ENCODE measurements at regions not wholly inside any gene's neighbourhood (a gene's known extent, or its start where the extent isn't known, plus 50 kb on each side); places are given as distances from the start of the nearest gene placed in this dataset.
"Not testable (repeated sequence)": the region's sequence is repeated elsewhere in the genome, so short reads cannot be mapped to it uniquely, and the experiment has no call there.

GRCh38 chr5:39755986-39756385 lies 331.2 kb upstream of the DAB2 start:
- no peak for DNase-seq (ENCODE audit: low read depth in 2 of 2)

DNA sequence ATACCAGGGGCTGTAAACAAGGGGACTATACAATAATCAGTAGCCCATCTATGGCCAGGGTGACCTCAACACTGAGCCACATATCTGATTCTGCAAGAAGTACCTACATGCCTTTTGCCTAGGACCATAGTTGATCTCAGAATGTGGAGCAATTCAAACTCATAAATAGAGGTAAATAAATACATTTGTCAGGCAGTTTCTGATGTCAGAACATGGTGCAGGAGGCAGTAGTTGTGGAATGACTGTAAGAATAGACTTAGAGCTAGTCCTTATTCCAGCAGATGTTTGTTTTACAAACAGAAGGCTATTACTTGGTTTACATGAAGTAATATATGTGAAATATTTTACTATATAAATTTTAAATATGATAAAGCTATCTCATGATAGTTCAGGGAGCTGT lies 330.7 kb upstream of the DAB2 start:
- no peak for DNase-seq (ENCODE audit: low read depth in 2 of 2)

DNA sequence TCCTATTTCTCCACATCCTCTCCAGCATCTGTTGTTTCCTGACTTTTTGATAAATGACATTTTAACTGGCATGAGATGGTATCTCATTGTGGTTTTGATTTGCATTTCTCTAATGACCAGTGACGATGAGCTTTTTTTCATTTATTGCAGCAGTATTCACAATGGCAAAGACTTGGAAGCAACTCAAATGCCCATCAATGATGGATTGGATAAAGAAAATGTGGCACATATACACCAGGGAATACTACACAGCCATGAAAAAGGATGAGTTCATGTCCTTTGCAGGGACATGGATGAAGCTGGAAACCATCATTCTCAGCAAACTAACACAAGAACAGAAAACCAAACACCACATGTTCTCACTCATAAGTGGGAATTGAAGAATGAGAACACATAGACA lies 329.0 kb upstream of the DAB2 start:
- not testable (repeated sequence) for DNase-seq (ENCODE audit: low read depth in 2 of 2)

- no peak for DNase-seq (ENCODE audit: low read depth in 2 of 2)
These were observed 325.9 kb upstream of the DAB2 start for GRCh38 chr5:39750661-39751060.

GRCh38 chr5:39742916-39743315 lies 318.1 kb upstream of the DAB2 start:
- DNase-seq (ENCODE audit: low read depth in 2 of 2): no peak

- DNase-seq (ENCODE audit: low read depth in 2 of 2): no peak
These were observed 315.6 kb upstream of the DAB2 start for GRCh38 chr5:39740404-39740803.

DNA sequence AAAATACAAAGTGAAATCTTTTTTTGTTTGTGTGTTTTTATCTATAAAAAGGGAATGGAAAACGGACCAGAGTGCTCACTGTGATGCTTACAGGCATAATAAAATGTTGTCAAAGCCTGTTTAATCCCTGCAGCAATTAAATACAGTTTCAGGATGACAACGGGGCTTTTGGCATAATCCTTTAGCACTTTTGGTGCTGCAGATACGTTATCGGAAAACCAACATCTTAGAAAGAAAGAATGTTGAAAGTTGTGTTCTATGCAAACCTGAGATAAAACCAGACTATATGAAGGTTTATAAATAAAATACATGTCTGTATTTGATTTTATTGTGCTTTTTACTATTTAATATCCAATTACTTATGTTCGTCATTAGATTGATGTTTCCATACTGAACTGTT lies 307.4 kb upstream of the DAB2 start:
- no peak for DNase-seq (ENCODE audit: low read depth in 2 of 2)

GRCh38 chr5:39730699-39731098 lies 305.9 kb upstream of the DAB2 start:
- no peak for DNase-seq (ENCODE audit: low read depth in 2 of 2)

GRCh38 chr5:39730006-39730405 lies 305.2 kb upstream of the DAB2 start:
- no peak for DNase-seq (ENCODE audit: low read depth in 2 of 2)

DNA sequence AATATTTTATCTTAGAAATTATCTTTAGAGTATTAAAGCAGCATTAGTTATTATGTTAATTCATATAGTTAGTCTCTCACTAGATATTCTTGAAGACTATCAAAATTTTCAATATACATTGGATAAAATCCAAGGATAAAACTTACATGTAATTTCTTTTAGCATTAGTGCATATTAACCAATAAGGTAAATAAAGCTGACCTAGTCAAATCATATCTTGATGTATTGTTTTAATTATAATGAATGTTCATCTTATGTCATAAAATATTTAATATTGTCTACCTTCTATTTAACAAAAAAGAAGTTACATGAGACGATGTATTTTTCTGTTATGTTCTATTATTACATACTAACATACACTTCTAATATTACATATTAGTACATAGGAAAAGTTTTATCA lies 301.7 kb upstream of the DAB2 start:
- no peak for DNase-seq (ENCODE audit: low read depth in 2 of 2)

- DNase-seq (ENCODE audit: low read depth in 2 of 2): no peak
These were observed 296.6 kb upstream of the DAB2 start for GRCh38 chr5:39721394-39721793.

DNA sequence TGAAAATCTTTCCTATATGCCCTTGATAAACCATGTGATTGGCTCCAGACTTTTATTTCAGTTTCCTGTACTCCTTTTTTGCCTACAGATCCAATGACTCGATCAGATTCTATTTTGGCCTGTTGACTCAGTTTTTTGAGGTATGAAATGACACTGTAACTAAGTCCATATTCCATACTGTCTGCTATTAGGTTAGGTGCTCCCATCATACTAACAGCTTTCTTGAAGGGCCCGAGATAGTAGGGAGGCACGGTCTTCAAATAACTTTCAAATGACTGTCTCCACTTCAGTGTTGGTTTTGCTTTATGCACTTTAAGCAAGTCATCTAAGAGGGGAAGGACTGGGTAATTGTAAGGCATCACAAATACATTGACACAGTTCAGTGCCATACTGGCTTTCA lies 295.4 kb upstream of the DAB2 start:
- DNase-seq (ENCODE audit: low read depth in 2 of 2): no peak

- DNase-seq (ENCODE audit: low read depth in 2 of 2): no peak
These were observed 292.6 kb upstream of the DAB2 start for GRCh38 chr5:39717176-39717897.

GRCh38 chr5:39716532-39717028 lies 291.8 kb upstream of the DAB2 start:
- DNase-seq (ENCODE audit: low read depth in 2 of 2): no peak

DNA sequence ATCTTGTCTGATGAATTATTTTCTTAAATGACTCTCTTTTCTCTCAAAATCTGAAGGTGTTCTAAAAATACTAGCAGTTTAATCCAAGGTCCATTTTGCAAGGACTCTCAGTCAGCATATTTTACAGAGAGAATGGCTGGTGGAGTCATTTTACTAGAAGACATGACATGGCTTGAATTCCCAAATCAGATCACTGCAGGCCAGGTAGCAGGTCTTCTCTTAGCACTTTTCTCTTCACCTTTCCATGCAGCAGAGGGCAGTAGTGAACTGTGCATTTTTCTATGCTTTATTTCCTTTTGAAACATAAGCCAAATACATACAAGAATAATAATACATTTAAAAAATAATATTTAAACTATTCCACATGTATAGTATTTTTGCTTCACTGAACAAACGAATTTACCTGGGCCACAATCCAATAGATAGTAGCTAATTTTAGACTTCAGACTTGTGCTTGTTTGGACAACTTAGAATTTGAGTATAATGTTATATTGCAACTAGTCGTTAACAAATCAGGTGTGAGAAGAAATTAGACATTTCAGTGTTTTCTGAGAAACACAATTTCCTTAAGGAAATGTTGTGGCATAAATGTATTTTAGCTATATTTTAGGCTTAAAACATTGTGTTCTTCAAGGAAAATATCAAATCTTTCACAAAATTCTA lies 289.4 kb upstream of the DAB2 start:
- no peak for DNase-seq (ENCODE audit: low read depth in 2 of 2)

- DNase-seq (ENCODE audit: low read depth in 2 of 2): no peak
These were observed 288.6 kb upstream of the DAB2 start for GRCh38 chr5:39713250-39713916.

DNA sequence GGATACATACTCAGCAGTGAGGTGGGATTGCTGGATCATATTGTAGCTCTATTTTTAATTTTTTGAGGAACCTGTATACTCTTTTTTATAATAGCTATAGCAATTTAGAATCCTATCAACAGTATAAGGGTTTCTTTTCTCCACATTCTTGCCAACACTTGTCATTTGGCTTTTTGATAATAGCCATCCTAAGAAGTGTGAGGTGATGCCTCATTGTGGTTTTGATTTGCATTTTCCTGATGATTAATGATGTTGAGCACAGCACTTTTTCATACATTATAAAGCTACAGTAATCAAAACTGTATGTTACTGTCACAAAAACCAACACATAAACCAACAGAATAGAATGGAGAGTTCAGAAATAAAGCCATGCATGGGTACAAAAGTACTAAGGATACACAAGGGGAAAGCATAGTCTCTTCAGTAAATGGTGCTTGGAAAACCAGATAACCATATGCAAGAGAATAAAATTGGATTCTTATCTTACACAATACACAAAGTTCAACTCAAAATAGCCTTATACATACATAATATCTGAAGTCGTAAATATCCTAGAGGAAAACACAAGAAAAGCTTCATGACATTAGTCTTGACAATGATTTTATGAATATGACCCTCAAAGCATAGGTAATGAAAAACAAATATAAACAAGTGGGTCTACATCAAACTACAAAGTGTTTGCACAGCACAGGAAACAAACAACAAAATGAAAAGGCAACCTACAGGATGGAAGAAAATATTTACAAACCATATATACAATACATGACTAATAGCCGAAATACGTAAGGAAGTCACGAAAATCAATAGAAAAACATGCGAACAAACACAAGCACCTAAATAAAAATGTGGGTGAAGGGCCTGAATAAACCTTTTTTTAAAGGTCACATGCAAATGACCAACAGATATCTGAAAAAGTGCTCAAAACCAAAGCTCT lies 287.8 kb upstream of the DAB2 start:
- no peak for DNase-seq (ENCODE audit: low read depth in 2 of 2)

GRCh38 chr5:39711821-39712220 lies 287.0 kb upstream of the DAB2 start:
- no peak for DNase-seq (ENCODE audit: low read depth in 2 of 2)

DNA sequence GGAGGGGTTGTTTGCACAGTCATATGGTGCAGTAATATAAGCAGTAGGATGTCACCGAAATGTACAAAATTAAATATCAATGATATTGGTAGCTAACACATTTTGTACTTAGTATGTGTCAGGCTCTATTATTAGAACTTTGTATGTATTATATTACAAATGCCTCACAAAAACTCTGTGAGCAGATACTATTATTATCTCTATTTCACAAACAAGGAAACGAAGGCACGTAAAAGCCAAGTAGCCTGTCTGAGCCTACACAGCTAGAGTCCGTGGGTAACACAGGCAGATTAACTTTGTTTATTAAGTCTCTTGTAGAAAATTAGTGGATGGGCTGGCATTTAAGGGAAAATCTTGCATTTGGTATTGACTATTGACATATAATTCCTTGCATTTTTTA lies 284.3 kb upstream of the DAB2 start:
- DNase-seq (ENCODE audit: low read depth in 2 of 2): no peak

GRCh38 chr5:39702928-39703327 lies 278.1 kb upstream of the DAB2 start:
- DNase-seq (ENCODE audit: low read depth in 2 of 2): no peak

DNA sequence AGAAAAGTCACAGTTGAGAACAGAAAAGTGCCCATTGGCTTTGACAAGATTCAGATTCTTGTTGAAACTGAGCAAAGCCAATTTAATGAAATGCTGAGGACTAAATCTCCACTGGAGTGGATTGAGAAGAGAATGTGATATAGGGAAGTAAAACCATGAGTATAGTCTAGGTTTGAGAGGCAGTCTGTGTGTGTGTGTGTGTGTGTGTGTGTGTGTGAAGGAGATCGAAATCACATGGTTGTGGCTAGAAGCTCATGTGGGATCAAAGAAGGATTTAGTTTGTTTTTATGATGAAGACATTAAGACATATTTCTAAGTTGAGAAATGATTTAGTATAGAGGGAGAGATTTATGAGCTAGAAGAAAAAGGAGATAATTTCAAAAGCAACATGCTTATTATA lies 275.7 kb upstream of the DAB2 start:
- no peak for DNase-seq (ENCODE audit: low read depth in 2 of 2)
